HEK293 (cell line): ENCODE measurements at regions not wholly inside any gene's neighbourhood (a gene's known extent, or its start where the extent isn't known, plus 50 kb on each side); places are given as distances from the start of the nearest gene placed in this dataset.

Source experiments
- ATF2 ChIP-seq: fragments of 450-650 bp; formaldehyde crosslinking; IDR thresholded peaks from 2 replicates; pipeline ENCODE4 v1.5.1; 2016; ENCODE audit warnings: missing biosample characterization, missing genetic modification characterization, low read depth
- GLI2 ChIP-seq: fragments of 450-650 bp; formaldehyde crosslinking; IDR thresholded peaks from 2 replicates; pipeline ENCODE4; 2017; ENCODE audit warnings: missing biosample characterization, missing genetic modification characterization, low read depth, borderline replicate concordance
- MYNN ChIP-seq: fragments of 450-650 bp; formaldehyde crosslinking; IDR thresholded peaks from 2 replicates; pipeline ENCODE4 v1.5.1; 2016; ENCODE audit warnings: missing biosample characterization, missing genetic modification characterization, borderline replicate concordance
- PATZ1 ChIP-seq: fragments of 450-650 bp; formaldehyde crosslinking; IDR thresholded peaks from 2 replicates; pipeline ENCODE4 v1.5.1; 2016; ENCODE audit warnings: missing biosample characterization, missing genetic modification characterization
- REST ChIP-seq: fragments of 450-650 bp; formaldehyde crosslinking; IDR thresholded peaks from 2 replicates; pipeline ENCODE4 v1.5.1; 2016; ENCODE audit warnings: missing biosample characterization, missing genetic modification characterization
- YY1 ChIP-seq: fragments of 450-650 bp; formaldehyde crosslinking; IDR thresholded peaks from 2 replicates; pipeline ENCODE4 v1.5.1; 2018; ENCODE audit warnings: missing biosample characterization, missing genetic modification characterization
- ZNF211 ChIP-seq: fragments of 450-650 bp; formaldehyde crosslinking; IDR thresholded peaks from 2 replicates; pipeline ENCODE4 v1.5.1; 2016; ENCODE audit warnings: low read depth, missing biosample characterization, missing genetic modification characterization
- ZNF24 ChIP-seq: fragments of 450-650 bp; formaldehyde crosslinking; IDR thresholded peaks from 2 replicates; pipeline ENCODE4 v1.5.1; 2016; ENCODE audit warnings: missing biosample characterization, missing genetic modification characterization
- ZNF292 ChIP-seq: fragments of 450-650 bp; formaldehyde crosslinking; IDR thresholded peaks from 2 replicates; pipeline ENCODE4 v1.5.1; 2016; ENCODE audit warnings: low read depth, missing biosample characterization, missing genetic modification characterization, borderline replicate concordance
- ZNF311 ChIP-seq: fragments of 450-650 bp; formaldehyde crosslinking; IDR thresholded peaks from 2 replicates; pipeline ENCODE4 v1.5.1; 2017; ENCODE audit warnings: missing biosample characterization, missing genetic modification characterization, borderline replicate concordance
- ZNF354C ChIP-seq: fragments of 450-650 bp; formaldehyde crosslinking; IDR thresholded peaks from 2 replicates; pipeline ENCODE4 v1.5.1; 2016; ENCODE audit warnings: missing biosample characterization, missing genetic modification characterization, low read depth, borderline replicate concordance
- ZNF518A ChIP-seq: fragments of 450-650 bp; formaldehyde crosslinking; conservative IDR thresholded peaks from 2 replicates; pipeline ENCODE4 v1.5.1; 2016; ENCODE audit warnings: low read depth, missing biosample characterization, missing genetic modification characterization
- TF ChIP-seq, protein P1 (sequence below): fragments of 450-650 bp; formaldehyde crosslinking; IDR thresholded peaks from 2 replicates; pipeline ENCODE4 v1.5.1; 2016; ENCODE audit warnings: missing biosample characterization, missing genetic modification characterization
- TF ChIP-seq, protein P2 (sequence below): fragments of 450-650 bp; formaldehyde crosslinking; IDR thresholded peaks from 2 replicates; pipeline ENCODE4 v1.5.1; 2016; ENCODE audit warnings: missing biosample characterization, missing genetic modification characterization

DNA sequence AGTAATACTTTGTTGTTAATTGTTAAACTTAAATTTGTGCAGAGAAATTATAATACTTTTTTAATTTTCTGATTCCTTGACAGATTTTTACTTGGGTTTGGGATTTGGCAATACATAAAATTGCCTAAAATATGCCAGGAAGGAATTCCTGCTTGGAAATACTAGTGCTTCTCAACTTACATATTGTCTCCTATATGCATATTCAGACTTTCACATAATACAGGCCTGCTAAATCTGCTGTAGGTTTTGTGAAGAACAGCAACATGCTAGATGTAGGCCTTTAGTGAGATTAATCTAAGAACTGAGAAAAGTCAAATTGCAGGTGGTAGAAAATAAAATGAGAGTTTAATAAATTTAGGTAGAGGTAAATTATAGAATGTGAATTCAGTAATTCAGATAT is 468.5 kb upstream of the MIS18BP1 start:
- TF ChIP-seq ZNF292 (tag by site-specific recombination) (no peak), REST (tag by site-specific recombination) (no peak), ZNF211 (tag by site-specific recombination) (no peak), ZNF354C (tag by site-specific recombination) (no peak), ZNF518A (no peak), ZNF311 (tag by site-specific recombination) (no peak), ZNF24 (no peak), YY1 (tag by site-specific recombination) (no peak), MYNN (tag by site-specific recombination) (no peak), ATF2 (no peak), GLI2 (tag by site-specific recombination) (no peak), PATZ1 (tag by site-specific recombination) (no peak)
- TF ChIP-seq, protein P1, sequence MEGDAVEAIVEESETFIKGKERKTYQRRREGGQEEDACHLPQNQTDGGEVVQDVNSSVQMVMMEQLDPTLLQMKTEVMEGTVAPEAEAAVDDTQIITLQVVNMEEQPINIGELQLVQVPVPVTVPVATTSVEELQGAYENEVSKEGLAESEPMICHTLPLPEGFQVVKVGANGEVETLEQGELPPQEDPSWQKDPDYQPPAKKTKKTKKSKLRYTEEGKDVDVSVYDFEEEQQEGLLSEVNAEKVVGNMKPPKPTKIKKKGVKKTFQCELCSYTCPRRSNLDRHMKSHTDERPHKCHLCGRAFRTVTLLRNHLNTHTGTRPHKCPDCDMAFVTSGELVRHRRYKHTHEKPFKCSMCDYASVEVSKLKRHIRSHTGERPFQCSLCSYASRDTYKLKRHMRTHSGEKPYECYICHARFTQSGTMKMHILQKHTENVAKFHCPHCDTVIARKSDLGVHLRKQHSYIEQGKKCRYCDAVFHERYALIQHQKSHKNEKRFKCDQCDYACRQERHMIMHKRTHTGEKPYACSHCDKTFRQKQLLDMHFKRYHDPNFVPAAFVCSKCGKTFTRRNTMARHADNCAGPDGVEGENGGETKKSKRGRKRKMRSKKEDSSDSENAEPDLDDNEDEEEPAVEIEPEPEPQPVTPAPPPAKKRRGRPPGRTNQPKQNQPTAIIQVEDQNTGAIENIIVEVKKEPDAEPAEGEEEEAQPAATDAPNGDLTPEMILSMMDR (tag by site-specific recombination) = no peak
- TF ChIP-seq, protein P2, sequence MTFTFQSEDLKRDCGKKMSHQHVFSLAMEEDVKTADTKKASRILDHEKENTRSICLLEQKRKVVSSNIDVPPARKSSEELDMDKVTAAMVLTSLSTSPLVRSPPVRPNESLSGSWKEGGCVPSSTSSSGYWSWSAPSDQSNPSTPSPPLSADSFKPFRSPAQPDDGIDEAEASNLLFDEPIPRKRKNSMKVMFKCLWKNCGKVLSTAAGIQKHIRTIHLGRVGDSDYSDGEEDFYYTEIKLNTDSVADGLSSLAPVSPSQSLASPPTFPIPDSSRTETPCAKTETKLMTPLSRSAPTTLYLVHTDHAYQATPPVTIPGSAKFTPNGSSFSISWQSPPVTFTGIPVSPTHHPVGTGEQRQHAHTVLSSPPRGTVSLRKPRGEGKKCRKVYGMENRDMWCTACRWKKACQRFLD = no peak
